GM20431 (cell line): ENCODE measurements at regions not wholly inside any gene's neighbourhood (a gene's known extent, or its start where the extent isn't known, plus 50 kb on each side); places are given as distances from the start of the nearest gene placed in this dataset.

Experiments
- in situ Hi-C: fragments of 300-500 bp; cut with MseI, MboI; formaldehyde crosslinking; loops from one replicate; pipeline ENCODE4 v1.15.0; 2020; ENCODE audit warnings: low sequenced_read_pairs; ENCODE audit not compliant: unreplicated experiment

DNA sequence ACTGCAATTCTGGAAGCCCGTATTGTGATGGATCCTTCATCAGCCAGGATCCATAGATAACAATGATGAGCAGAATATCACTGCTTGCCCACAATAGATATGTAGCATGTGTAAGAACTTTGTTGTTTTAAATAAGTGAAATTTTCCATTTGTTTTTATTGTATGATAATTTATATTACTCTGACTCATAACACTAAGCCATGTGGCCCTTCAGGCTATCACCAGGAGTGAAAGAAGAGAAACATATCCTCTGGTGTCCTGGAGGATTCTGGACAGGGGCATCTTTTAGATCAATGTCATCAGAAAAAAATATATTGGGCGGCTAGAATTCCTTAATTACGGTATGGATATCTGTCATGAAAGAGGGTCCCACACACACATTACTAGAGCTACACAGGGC, 167.5 kb downstream of the SLC6A15 start:
- in situ Hi-C loops: no loop called here

DNA sequence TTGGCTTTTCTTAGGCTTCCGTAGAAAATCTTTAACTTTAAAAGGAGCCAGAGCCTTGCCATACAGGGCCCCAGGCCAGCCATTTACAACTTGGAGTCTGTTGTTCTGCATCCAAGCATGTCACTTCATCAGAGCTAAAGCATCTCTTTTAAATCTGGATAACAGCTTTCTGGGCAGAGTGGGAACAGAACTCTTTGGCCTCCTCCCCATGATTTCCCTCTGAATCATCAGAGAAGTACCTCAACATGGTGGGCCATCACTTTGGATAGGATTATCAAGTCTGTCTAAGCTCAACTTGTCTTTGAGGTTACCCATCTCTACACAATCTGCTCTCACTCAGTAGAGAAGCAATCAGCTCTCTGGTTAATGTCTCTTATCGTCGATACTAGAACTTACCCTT, 170.9 kb downstream of the SLC6A15 start:
- in situ Hi-C loops: no loop called here

DNA sequence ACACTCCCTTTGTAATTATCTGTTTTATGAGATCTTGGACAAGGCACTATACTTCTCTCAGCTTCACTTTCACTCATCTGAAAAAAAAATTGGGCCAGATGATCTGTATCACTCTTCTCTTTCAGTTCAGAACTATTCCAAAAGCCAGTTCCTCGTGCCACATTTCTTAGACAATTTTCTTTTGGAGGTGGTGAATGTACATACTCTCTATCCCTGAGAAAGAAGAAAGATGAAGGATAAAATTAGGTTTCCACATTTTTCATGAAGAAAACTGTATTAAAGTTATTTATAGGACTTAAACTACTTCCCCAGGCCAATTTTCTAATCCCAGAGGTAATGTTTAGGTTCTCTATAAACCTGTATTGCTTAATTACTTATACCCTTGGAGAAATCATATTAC, 171.6 kb downstream of the SLC6A15 start:
- in situ Hi-C loops: no loop called here

DNA sequence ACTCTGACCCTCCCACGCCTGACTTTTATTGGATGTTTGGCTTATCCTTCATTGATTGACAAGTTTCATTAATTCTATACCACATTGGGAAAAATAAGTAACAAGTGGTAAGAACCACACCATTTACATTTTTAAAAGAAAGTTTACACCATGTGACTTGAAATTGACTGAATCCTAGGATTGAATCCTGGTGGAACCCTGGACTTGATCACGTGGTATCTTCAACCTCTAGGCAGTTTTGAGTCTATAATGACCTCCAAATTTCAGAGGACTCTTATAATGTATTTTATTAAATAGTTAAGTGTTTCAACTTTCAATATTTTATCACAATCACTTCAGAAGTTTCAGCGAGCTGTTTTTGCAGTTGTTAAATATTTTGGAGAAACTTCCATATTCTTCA, 172.0 kb downstream of the SLC6A15 start:
- in situ Hi-C loops: no loop called here

DNA sequence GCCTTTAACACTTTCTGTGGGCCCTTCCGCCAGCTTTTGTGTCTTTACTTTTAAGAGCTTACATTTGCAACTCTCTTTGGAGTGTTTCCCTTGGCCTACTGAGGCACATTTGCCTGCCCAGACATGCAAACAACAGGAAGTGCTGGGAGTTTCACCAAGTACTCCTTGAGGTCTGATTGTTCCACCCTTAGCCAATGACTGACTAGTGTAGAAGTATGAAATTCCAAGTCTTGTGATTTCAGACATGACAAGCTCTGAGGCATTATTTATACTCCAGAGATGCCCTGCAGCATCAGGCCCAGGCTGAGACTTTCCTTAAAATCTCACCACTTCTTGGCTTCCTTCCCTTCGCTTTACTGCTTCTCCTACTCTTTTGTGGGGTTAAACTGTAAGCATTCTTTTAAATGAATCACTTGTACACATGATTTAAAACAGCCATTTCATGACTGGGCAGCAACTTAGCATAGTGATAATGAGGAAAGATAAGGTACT, 174.1 kb downstream of the SLC6A15 start:
- in situ Hi-C loops: no loop called here

DNA sequence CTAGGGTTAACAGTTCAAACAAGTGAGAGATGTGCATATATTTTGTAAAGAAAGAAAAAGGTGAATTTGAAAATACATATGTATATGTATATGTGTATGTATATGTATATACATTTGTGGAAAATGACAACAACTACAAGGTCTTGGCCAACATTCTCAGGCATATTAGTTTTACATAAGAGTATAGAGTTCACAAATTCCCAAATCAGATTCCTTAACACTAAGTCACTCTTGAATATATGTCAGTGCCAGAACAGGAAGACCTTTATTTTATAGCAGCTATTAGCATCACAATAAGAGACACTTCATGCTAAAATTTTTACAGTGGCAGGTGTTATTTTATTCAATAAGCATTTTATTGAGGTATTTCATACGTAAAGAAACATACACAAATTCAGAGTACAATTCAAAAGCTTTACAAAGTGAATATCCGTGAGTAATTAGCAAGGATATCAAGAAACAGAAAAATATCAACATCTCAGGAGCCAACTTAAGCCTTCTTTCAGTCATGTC, 179.7 kb downstream of the SLC6A15 start:
- in situ Hi-C loops: no loop called here

DNA sequence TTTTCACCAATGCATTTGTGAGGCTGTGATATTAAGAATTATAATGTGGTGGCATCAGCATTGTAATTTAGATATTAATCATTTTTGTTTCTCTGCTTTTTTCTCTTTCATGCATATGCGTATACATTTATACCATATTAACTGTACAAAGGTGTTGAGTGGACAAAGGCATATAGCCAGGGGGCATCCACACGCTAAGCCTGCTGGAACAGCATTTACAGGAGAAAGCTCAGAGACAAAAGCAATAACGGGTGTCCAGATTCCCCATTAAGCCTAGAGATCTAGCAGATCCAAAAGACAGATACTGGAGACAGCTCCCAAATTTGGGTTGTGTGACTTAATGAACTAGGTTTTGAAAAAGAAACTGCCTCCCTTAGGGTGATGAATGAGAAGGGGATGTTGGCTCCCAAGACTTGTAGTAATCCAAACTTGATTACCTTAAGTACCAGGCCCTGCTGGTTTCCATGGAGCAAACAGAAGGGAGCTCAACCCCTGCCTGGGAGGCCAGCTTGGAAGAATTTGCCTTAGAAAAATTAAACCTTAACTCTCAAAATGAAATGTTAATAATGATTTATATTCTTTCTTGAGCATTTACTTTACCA, 181.9 kb downstream of the SLC6A15 start:
- in situ Hi-C loops: no loop called here

DNA sequence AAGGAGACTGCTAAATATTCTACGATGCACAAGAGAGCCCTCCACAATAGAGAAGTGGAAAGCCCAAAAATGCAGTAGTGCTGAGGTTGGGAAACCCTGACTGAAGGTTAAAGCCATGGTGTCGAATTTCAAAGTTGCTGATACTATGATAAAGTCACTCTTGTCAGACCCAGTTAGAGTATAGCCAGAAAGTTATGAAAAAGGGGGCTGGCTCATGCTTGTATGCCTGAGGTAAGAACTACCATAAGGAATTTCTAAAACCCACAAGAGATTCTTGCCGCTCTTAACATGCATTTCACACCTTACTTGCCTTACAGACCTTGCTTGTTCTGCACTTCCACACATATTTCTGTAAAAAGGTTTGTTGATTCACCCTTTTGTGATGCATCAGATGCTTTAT, 184.6 kb downstream of the SLC6A15 start:
- in situ Hi-C loops: no loop called here

DNA sequence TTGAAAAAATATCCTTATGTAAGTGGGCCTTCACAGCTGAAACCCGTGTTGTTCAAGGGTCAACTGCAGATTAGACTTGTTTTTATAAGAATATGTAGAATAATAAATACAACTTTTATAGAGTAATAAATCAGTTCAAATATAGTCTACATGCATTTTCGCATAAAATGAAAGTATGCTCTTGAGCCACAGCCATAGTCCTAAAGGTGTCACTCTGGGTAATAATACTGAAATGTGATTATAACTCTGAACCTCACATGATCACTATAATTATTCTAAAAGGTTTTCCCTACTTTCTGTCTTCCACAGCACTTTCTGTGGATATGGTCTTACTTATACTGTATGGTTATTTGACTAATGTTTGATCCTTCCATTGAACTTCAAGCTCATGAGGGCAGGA, 185.8 kb downstream of the SLC6A15 start:
- in situ Hi-C loops: no loop called here

DNA sequence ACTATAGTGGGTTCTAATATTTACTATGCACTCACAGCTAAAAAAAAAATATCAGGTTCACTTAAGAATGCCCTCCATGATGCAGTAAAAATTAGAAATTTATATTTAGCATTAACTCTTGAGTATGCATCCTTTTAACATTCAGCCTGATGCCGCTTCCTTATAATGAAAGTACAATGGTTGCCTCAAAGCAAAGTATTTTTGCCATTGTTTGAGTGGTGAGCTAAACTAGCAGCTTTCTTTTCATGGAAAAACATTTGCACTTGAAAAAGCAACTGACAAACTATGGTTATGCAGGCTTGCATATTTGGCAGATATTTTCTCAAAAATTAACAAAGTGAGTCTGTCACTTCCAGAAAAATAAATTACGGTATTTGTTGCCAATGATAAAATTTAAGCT, 188.6 kb downstream of the SLC6A15 start:
- in situ Hi-C loops: no loop called here

DNA sequence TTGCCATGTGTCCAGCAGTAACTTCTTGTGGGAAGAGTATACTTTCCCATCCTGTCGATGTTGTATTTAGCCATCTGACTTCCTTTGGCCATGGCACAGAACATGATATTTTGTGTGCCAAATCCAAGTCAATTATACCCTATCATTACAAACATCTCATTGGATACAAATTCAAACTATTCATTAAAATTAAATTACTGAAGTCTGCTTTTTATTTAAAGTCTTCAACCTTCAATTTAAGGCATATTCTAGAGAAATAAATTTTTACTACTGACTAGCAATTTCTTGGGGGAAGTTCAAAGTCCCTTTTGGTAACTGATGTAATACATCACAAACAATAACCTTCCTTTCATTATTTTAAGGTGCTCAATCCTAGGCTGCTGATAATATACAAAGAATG, 192.6 kb downstream of the SLC6A15 start:
- in situ Hi-C loops: no loop called here

DNA sequence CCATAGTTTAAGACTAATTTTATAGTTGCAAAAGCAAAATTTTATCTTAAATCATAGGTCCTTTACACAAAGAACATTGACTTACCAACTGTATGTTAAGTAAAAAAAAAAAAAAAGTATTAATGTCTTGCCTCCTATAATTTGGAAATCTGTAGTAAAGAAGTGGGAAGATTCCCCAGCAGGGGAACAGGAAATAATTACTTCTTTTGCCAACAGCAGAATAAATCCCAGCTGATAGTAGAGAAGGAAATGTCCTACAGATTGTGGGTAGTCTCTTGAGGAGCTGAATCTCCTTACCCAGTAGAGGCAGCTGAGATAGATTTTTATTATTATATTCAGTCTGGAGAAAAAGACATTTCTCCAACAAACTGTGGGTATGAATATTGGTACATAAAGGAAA, 193.7 kb downstream of the SLC6A15 start:
- in situ Hi-C loops: no loop called here

DNA sequence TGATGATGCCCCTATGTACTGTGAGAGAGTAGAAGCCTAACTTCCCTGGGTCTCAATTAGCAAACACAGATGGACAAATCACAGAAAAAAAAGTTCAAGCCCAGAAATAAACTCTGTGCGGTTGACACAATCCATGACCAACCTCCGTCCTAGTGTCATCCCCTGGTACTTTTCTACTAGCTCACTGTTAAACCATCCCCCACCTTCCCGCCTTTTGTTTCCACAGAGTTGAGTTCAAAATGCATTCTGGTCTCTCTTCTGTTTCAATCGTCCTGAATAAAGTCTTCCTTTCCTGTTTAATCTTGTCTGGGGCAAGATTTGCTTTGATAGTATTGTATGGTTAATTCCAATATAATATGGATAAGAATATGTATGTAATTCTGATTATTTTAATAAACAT, 199.9 kb downstream of the SLC6A15 start:
- in situ Hi-C loops: no loop called here

DNA sequence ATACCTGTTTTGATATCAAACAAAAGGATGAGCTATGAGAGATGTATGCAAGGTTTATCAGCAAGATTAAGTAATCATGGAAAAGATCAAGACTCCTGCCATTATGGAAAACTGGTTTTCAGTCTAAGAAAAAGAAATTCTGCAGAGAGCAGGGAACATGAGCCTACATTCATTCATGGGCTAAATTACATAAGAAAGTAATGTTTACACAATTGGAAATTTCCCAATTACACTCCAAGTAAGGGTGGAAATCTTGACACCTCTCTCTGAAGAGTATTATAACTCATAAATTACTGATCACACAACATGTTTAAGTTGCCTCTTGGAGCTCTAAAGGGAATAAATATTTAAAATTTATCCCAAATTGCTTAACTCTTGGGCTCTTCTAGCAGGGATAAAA, 206.2 kb downstream of the SLC6A15 start:
- in situ Hi-C loops: no loop called here

DNA sequence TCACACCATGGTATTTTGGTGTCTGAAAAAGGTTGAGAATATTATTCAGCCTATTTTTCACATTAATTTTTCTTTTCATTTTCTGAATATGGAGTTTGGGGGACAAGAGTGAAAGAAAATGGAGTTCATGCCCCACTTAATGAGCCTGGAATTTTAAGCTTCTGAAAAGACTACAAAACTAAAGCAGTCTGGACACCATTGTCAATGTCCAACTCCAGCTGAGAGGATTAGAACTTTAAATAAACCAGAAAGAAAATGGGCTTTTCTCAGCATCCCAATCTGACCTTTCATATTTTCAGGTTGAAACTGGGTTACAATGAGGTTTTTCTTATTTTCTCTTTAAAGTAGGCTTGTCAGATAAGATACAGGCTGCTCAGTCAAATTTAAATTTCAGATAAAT, 207.7 kb downstream of the SLC6A15 start:
- in situ Hi-C loops: no loop called here

DNA sequence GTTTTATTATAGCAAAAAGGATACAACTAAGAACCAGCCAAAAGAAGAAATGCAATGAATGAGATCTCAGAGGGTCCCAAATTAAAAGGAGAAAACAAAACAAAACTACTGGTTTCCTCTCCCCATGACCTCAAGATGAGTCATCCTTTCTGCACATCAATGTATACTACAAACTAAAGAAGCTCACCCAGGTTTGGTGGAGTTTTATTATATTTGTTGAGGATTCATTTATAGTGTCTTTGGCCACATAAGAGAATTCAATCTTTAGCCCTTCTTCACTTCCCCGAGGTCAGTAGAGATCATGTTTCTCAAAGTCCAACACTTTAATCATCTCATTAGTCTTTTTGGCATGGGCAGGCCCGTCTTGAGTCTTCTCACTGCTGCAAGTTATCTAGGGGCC, 210.6 kb downstream of the SLC6A15 start:
- in situ Hi-C loops: no loop called here

DNA sequence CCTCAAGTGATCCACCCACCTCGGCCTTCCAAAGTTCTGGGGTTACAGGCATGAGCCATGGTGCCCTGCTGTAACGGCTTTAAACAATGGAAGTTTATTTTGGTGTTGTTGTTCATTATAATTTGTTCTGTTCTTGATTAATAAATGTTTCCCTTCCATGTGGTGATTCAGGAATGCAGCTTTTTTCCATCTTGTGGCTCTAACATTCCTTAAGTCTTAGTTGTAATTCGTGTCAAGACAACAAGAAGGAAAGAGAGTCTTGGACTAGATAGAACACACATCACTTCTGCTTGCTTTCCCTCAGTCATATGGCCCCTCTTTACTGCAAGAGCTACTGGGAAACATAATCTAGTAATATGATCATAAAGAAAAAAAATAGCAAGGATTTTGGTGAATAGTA, 211.6 kb downstream of the SLC6A15 start:
- in situ Hi-C loops: no loop called here

DNA sequence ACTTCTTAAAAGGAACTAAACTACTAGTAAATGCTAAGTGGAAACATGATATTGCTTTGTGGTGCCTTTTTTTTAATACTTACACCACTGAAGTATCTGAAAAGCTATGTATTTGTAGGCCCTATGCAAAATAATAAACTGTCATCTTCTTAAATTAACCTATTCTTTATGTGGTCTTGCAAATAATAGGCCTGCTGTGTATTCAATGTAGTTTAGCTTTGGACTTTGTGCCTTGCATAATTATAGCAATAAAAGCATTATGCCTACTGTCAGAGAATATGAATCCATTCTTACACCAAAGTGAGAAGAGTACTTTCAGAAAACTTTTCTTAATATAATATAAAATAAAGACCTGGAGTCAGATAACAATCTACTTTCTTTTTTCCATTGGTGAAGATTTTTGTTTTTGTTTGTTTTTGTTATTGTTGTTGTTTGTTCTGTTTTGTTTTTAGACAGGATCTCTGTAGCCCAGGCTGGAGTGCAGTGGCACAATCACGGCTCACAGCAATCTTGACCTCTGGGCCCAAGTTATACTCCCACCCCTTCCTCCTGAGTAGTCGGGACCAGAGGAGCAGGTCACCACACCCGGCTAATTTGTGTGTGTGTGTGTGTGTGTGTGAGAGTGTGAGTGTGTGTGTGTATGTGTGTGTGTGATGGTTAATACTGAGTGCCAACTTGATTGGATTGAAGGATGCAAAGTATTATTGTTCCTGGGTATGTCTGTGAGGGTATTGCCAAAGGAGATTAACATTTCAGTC, 213.8 kb downstream of the SLC6A15 start:
- in situ Hi-C loops: no loop called here

DNA sequence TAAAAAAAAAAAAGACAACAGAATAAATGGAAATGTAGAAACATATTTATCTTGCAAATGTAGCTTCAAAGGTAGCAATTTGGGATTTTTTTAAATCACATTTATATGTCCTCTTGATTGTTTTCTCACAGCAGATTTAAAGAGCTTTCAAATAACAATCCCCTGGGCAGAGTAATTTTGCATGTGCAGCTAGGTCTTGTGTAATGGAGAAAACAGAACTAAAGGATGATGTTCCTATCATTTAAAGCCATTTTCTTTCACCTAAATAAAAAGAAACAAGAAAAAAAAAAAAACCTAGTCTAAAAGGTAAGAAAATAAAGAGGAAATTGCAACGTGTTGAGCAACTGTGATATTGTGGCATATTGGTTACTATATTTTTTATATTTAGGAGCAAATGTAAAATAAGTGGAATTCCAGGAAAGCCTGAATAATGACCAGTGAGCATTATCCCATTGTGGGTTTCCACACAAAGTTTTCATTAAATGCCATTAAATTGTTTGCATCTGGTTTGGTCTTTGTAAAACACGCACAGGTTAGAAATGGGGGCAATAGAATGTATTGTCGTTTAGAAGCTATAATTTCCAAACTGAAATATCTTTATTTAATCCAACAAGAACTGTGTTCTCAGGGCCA, 215.6 kb downstream of the SLC6A15 start:
- in situ Hi-C loops: no loop called here

DNA sequence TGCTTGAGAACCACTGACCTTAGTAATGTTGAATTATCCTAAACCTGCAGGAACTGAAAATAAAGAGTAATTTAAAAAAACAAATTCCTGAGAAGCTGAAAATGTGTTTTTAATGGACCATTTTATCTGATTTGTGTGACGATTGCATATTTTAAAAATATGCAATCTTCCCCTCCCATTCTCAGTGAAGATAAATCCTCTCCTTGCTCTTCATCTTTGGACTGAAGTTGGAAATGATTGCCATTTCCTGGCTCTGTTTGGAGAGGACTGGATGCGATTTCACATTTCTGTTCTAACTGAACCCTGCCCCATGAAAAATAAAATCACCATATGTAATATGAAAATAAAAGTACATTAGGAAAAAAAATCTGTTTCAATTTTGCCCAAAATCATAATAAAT, 216.3 kb downstream of the SLC6A15 start:
- in situ Hi-C loops: no loop called here

DNA sequence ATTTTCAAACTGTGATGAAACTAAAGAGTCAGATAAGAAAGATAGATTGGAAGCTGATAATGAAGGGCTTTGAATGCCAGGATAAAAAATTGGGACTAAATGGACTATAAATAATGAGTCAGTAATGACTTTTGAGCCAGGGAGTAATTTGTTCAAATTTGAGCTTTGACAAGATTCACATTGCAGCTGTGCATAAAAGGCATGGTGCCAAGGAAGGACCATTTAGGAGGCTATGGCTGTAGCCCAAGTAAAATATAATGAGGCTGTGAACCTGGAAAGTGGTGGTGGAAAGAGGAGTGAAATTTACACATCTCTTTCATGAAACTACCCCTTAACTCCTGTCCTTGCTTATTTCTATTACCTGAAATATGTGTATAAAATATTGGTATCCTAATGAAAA, 218.5 kb downstream of the SLC6A15 start:
- in situ Hi-C loops: no loop called here
